Loucy (cell line): ENCODE measurements at regions not wholly inside any gene's neighbourhood (a gene's known extent, or its start where the extent isn't known, plus 50 kb on each side); places are given as distances from the start of the nearest gene placed in this dataset.

Experiments used
- CTCF ChIP-seq: fragments of 200-600 bp; sonication (generic); conservative IDR thresholded peaks from 2 replicates; pipeline ENCODE4 v1.5.1; 2014; ENCODE audit warnings: mild to moderate bottlenecking, antibody characterized with exemption, low read length
- EZH2phosphoT487 ChIP-seq: fragments of 200-600 bp; IDR thresholded peaks from 2 replicates; pipeline ENCODE4 v1.6.1; 2018; ENCODE audit warnings: antibody characterized with exemption, mild to moderate bottlenecking, moderate library complexity, borderline replicate concordance

- TF ChIP-seq CTCF, result no peak
- no peak for TF ChIP-seq EZH2phosphoT487
Measured at GRCh38 chr18:77365667-77366066, 116.0 kb downstream of the GALR1 start.
